NCI-H2107 treated with DMSO at 0.1 percent for 48 hours (cell line): ENCODE measurements at regions not wholly inside any gene's neighbourhood (a gene's known extent, or its start where the extent isn't known, plus 50 kb on each side); places are given as distances from the start of the nearest gene placed in this dataset.
"Not testable (repeated sequence)": the region's sequence is repeated elsewhere in the genome, so short reads cannot be mapped to it uniquely, and the experiment has no call there.

Experiments used
- DNase-seq: peaks from one replicate; lab custom pipeline; 2025; ENCODE audit not compliant: unreplicated experiment; lab: John Stamatoyannopoulos, UW

DNA sequence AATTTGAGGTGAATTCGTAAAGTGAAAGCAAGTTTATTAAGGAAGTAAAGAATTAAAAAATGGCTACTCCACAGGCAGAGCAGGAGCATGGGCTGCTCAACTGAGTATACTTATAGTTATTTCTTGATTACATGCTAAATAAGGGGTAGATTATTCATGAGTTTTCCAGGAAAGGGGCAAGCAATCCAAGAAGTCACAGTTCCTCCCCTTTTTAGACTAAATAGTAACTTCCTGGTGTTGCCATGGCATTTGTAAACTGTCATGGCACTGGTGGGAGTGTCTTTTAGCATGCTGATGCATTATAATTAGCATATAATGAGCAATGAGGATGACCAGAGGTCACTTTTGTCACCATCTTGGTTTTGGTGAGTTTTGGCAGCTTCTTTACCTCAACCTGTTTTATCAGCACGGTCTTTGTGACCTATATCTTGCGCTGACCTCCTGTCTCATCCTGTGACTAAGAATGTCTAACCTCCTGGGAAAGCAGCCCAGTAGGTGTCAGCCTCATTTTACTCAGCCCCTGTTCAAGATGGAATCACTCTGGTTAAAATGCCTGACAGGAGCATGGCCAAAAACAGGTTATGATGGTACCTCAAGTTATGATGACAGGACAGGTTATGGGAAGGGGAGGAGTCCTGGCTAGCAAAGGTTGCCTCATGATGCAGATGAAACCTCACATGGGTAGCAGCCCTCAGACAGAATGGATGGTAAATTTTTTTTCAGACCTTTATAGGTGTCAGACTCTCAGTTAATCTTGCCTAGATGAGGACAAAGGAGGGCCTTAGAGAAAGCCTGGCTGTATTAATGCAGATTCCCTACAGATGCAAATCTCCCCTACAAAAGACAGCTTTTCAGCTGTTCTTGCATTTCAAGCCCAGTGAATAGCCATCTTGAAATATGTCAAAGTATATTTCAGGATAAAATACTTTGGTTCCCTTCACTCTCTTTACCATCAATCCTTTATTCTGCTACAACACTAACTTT lies 49.7 kb downstream of the SIPA1L2 start:
- DNase-seq = no peak

DNA sequence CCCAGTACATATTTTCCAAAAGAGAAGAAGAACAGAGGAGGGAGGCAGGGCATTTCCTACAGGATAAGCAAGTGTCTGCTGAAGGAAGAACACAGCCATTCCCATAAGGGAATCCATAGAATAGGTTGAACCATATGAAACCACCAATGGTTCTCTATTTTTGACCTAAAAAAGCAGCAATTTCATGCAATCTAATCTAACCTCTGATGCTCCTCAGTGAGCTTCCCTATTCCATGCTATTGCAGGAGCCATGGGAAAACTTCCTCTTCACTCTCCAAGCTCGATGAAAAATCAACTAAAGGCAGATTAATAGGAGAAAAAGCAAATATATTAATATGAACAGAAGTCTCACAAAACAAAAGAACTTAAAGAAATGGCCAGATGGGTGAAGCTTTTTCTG lies 50.5 kb downstream of the SIPA1L2 start:
- no peak for DNase-seq

- DNase-seq = peak; percentile 96
Measured at GRCh38 chr1:232578651-232579195, 51.2 kb downstream of the SIPA1L2 start.

- no peak for DNase-seq
Measured at GRCh38 chr1:232577772-232578171, 52.2 kb downstream of the SIPA1L2 start.

- no peak for DNase-seq
Measured at GRCh38 chr1:232576537-232576936, 53.4 kb downstream of the SIPA1L2 start.

- no peak for DNase-seq
Measured at GRCh38 chr1:232575763-232576040, 54.2 kb downstream of the SIPA1L2 start.

DNA sequence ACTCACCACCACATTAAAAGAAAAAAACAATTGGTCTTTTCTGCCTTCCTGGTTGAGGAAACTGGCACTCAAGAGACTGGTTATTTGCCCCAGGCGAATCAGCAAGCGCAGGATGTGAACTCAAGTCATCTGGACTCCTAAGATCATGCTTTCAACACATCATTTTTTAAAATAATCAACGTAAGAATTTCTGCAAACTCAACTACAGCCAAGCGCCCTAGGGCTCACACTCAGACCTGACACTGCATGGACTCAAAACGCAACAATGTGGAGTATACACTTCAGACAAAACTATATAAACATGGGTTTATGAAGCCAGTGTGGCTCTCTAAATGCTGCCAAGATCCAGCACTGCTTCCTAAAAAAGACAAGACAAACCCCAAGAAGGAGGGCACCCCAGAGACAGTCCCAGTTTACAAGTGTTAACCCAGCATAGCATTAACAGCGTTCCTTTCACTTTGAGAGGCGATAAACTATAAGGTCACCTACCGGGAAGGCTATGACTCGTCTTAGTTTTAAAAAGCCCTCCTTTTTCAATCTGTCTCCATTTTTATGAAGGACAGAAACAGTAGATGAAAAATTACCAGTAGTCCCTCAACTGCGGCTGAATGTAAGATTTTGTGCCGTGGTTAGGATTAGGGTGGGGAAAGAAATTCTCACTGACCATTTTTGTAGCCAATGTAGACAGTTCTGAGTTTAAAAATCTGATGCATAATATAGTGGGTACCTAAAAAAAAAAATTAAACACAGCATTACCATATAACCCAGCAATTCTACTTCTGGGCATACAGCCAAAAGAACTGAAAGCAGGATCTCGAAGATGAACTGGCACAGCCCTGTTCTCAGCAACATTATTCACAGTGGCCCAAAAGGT lies 54.8 kb downstream of the SIPA1L2 start:
- DNase-seq = no peak

DNA sequence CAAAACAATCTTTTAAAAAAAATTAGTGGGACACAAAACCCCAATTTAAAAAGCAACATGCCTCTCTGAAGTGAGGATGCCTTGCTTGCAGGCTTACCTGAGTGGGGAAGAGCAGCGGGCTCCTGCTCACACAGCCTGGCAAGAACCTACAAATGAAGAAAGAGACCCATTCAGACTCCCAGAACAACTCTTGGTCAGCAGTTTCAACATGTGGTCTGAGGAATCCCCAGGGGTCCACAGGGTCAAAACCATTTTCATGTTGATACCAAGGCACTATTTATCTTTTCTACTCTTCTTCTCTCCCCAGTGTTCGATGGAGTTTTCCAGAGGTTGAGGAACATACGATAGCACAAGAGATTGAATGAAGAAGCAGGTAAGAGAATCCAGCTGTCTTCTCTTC lies 55.9 kb downstream of the SIPA1L2 start:
- no peak for DNase-seq

DNA sequence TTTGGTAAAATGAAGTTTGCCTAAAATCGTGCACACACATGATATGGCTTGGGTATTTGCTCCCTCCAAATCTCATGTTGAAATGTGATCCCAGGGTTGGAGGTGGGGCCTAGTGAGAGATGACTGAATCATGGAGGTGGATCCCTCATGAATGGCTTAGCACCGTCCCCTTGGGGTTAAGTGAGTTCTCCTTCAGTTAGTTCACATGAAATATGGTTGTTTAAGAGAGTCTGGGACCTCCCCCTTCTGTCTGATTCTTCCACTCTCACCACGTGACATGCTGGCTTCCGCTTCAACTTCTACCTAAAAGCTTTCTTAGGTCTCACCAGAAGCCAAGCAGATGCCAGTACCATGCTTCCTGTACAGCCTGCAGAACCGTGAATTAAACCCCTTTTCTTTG lies 58.4 kb downstream of the SIPA1L2 start:
- peak; percentile 26 for DNase-seq

DNA sequence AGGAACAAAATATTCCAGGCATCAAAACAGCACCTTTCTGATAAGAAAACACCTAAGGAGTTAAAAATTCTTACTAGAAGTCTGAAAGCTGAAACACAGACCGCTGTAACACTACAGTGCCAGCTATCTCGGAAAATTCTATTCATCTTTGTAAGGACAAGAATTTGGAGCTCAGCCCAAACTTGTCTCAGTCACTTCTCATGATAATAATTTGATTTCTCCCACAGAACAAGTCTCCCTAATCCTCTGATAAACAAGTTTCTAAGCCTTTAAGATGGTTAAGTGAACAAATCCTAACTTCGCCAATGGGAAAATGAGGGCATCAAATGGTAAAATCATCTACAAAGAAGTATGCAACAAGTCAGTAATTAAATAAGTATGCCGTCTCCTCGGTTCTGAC lies 59.9 kb downstream of the SIPA1L2 start:
- DNase-seq = no peak

- DNase-seq = not testable (repeated sequence)
Measured at GRCh38 chr1:232569554-232569921, 60.4 kb downstream of the SIPA1L2 start.

- no peak for DNase-seq
Measured at GRCh38 chr1:232568906-232569553, 60.9 kb downstream of the SIPA1L2 start.

GRCh38 chr1:232568331-232568852 lies 61.5 kb downstream of the SIPA1L2 start:
- peak; percentile 42 for DNase-seq

- no peak for DNase-seq
Measured at GRCh38 chr1:232566093-232566492, 63.8 kb downstream of the SIPA1L2 start.

- DNase-seq = peak; percentile 31
Measured at GRCh38 chr1:232562855-232563510, 67.0 kb downstream of the SIPA1L2 start.

- DNase-seq = no peak
Measured at GRCh38 chr1:232561381-232561780, 68.6 kb downstream of the SIPA1L2 start.

GRCh38 chr1:232560940-232561339 lies 69.0 kb downstream of the SIPA1L2 start:
- no peak for DNase-seq

DNA sequence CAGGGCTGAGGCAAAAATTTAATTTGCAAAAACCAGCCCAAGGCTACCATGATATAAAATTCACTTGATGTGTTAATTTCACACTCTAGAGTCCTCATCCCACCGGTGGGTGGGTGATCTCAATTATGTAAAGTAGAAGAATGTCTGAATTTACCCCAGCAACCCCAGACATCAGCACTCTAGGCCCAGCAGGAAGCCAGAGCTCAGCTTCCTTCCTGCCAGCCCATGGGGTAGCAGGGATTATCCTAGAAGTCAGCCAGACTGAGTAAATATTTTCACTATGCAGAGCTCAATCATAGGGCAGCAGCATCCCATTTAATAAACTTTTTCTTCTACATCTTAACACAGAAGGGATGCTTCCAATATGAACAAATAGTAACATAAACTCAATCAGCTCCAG lies 71.0 kb downstream of the SIPA1L2 start:
- DNase-seq = no peak

GRCh38 chr1:232557502-232558191 lies 72.3 kb downstream of the SIPA1L2 start:
- DNase-seq = no peak

DNA sequence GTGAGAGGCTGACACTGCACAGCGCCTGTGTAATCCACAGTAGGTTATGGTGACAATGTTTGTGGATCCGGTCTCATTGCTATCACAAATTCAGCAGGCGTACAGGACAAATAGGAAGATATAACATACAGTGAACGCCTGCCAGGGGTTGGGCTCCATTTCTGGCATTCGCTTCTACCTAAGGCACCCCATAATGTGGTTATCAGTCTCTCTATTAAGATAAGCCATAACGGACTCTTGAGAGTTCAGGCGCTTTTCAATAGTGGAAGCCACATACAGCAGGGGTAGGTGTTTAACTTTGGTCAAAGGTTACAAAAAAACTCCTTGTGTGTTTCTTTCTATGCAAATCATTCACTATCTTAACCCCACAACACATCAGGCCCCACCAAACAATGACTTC lies 72.8 kb downstream of the SIPA1L2 start:
- DNase-seq = no peak
